DOHH2 (cell line): ENCODE measurements at regions not wholly inside any gene's neighbourhood (a gene's known extent, or its start where the extent isn't known, plus 50 kb on each side); places are given as distances from the start of the nearest gene placed in this dataset.

Source experiments
- H3F3A ChIP-seq: fragments of 200-600 bp; sonication (generic), shearing (Covaris generic); 2 replicates; pipeline ENCODE4 v1.6.0; 2016; ENCODE audit warnings: antibody characterized with exemption, mild to moderate bottlenecking; ENCODE audit not compliant: control insufficient read depth, insufficient read depth
- H3K27ac ChIP-seq: fragments of 200-600 bp; sonication (generic); 2 replicates; pipeline ENCODE4 v1.5.1; 2014; ENCODE audit warnings: low read depth, mild to moderate bottlenecking, low read length, moderate library complexity
- H3K27me3 ChIP-seq: fragments of 200-600 bp; sonication (generic); 2 replicates; pipeline ENCODE4 v1.6.1; 2014; ENCODE audit warnings: mild to moderate bottlenecking, low read length, mixed read lengths; ENCODE audit not compliant: control insufficient read depth
- H3K36me3 ChIP-seq: fragments of 200-600 bp; sonication (generic); 2 replicates; pipeline ENCODE4 v1.6.1; 2014; ENCODE audit warnings: mild to moderate bottlenecking, low read length, moderate library complexity, mixed read lengths; ENCODE audit not compliant: control insufficient read depth
- H3K4me1 ChIP-seq: fragments of 200-600 bp; sonication (generic); 2 replicates; pipeline ENCODE4 v1.6.1; 2014; ENCODE audit warnings: mild to moderate bottlenecking, low read length, mixed read lengths; ENCODE audit not compliant: control insufficient read depth
- H3K4me2 ChIP-seq: fragments of 200-600 bp; sonication (generic); 2 replicates; pipeline ENCODE4 v1.6.0; 2014; ENCODE audit warnings: mild to moderate bottlenecking, low read length, moderate library complexity
- H3K4me3 ChIP-seq: fragments of 200-600 bp; sonication (generic); 2 replicates; pipeline ENCODE4 v1.5.1; 2014; ENCODE audit warnings: mild to moderate bottlenecking, low read length, mixed read lengths
- H3K79me2 ChIP-seq: fragments of 200-600 bp; sonication (generic); 2 replicates; pipeline ENCODE4 v1.6.1; 2014; ENCODE audit warnings: mild to moderate bottlenecking, low read length, mixed read lengths; ENCODE audit not compliant: control insufficient read depth
- H3K9me2 ChIP-seq: fragments of 200-600 bp; sonication (generic); replicated peaks from 2 replicates; pipeline ENCODE4 v1.6.1; 2014; ENCODE audit warnings: mild to moderate bottlenecking, low read length, mixed read lengths; ENCODE audit not compliant: control insufficient read depth
- H3K9me3 ChIP-seq: fragments of 200-600 bp; sonication (generic); 2 replicates; pipeline ENCODE4 v1.6.1; 2014; ENCODE audit warnings: antibody characterized with exemption, low read length, mixed read lengths; ENCODE audit not compliant: control insufficient read depth, insufficient read depth
- H4K20me1 ChIP-seq: fragments of 200-600 bp; sonication (generic); 2 replicates; pipeline ENCODE4 v1.6.0; 2014; ENCODE audit warnings: low read depth, mild to moderate bottlenecking, antibody characterized with exemption, low read length, moderate library complexity; ENCODE audit not compliant: control insufficient read depth, insufficient read depth
- EZH2phosphoT487 ChIP-seq: fragments of 200-600 bp; sonication (generic); IDR thresholded peaks from 2 replicates; pipeline ENCODE4 v1.6.1; 2017; ENCODE audit warnings: borderline replicate concordance, mild to moderate bottlenecking, antibody characterized with exemption, low read length, moderate library complexity, mixed read lengths
- TF ChIP-seq, protein P1 (sequence below): fragments of 200-600 bp; sonication (generic); IDR thresholded peaks from one replicate; pipeline ENCODE4 v1.5.1; 2014; ENCODE audit warnings: antibody characterized with exemption, mild to moderate bottlenecking, low read depth, low read length; ENCODE audit not compliant: poor library complexity, severe bottlenecking

DNA sequence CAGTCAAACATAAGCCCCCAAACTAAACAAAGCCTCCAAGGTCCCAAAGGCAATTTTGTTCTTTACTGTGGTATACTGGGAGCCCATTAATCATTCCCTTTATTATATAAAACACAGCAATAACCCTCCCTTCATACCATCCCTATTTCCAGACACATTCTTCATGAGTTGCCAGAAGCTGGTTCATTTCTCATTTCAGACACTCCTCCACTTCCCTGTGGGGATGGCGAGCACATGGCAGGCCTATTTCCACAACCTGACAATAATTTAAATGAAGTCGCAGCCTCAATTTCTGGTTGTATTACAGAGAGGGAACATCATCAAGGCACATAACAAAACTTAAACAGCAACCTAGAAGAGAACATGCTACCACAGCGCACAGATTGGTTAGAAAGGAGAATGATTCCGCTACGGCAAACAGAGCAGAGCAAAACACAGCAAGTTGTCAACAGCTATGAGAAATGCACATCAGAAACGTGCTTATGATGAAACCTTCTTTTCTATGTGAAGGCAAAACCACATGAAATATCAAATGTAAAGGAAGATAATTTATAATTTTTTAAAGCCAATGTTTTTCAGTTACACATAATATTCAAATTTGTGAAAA is 63.3 kb upstream of the ARHGEF3 start:
- H3K4me2 ChIP-seq, result no peak overlapping the region
- H3K9me2 ChIP-seq, result no peaks in the 10 kb centered on the region
- no peaks in the 10 kb centered on the region for H3F3A ChIP-seq
- TF ChIP-seq, protein P1, sequence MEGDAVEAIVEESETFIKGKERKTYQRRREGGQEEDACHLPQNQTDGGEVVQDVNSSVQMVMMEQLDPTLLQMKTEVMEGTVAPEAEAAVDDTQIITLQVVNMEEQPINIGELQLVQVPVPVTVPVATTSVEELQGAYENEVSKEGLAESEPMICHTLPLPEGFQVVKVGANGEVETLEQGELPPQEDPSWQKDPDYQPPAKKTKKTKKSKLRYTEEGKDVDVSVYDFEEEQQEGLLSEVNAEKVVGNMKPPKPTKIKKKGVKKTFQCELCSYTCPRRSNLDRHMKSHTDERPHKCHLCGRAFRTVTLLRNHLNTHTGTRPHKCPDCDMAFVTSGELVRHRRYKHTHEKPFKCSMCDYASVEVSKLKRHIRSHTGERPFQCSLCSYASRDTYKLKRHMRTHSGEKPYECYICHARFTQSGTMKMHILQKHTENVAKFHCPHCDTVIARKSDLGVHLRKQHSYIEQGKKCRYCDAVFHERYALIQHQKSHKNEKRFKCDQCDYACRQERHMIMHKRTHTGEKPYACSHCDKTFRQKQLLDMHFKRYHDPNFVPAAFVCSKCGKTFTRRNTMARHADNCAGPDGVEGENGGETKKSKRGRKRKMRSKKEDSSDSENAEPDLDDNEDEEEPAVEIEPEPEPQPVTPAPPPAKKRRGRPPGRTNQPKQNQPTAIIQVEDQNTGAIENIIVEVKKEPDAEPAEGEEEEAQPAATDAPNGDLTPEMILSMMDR, result no peak
- no peak for TF ChIP-seq EZH2phosphoT487
- no peaks in the 10 kb centered on the region for H4K20me1 ChIP-seq
- peaks cover 4% of the 10 kb centered on the region; the same call in 1 of the 2 replicates for H3K27me3 ChIP-seq
- H3K9me3 ChIP-seq, result no peaks in the 10 kb centered on the region
- no peaks in the 10 kb centered on the region for H3K79me2 ChIP-seq
- H3K27ac ChIP-seq, result no peak overlapping the region
- no peaks in the 10 kb centered on the region for H3K36me3 ChIP-seq
- H3K4me1 ChIP-seq, result peaks cover 8% of the 10 kb centered on the region
- no peak overlapping the region for H3K4me3 ChIP-seq

DNA sequence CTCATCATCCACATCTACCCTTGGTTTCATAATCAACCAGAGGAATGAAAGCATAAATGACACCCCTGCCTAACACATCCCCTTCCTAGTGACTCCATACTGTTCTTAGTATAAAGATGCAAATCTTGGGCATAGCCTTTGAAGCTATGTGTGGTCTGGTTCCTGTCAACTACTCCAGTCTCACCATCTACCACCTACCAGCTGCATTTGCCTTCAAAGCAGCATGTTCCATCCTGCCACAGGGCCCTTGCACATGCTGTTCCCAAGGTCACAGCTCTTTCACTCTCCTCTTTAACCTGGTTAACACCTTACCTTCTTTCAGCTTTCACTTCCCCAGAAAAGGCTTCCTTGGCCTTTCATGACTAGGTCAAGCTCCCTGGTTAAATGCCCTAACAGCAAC is 62.3 kb upstream of the ARHGEF3 start:
- Histone ChIP-seq H3K36me3 (no peaks in the 10 kb centered on the region), H3K9me2 (no peaks in the 10 kb centered on the region), H3K79me2 (no peaks in the 10 kb centered on the region), H3K27me3 (peaks cover under 1% of the 10 kb centered on the region; the same call in 1 of the 2 replicates), H3K4me3 (no peak overlapping the region), H4K20me1 (no peaks in the 10 kb centered on the region), H3K27ac (no peak overlapping the region), H3K9me3 (no peaks in the 10 kb centered on the region), H3F3A (no peaks in the 10 kb centered on the region), H3K4me1 (peaks cover 8% of the 10 kb centered on the region), H3K4me2 (no peak overlapping the region)
- TF ChIP-seq EZH2phosphoT487, result no peak
- TF ChIP-seq, protein P1, result no peak

GRCh38 chr3:56862352-56863062 is 60.8 kb upstream of the ARHGEF3 start:
- TF ChIP-seq, protein P1, result no peak
- no peak for TF ChIP-seq EZH2phosphoT487

More at GRCh38 chr3:56862352-56863062, 60.8 kb upstream of the ARHGEF3 start:
- Histone ChIP-seq H3K79me2 (no peaks in the 10 kb centered on the region), H4K20me1 (no peaks in the 10 kb centered on the region), H3K9me2 (no peaks in the 10 kb centered on the region), H3K27me3 (no peaks in the 10 kb centered on the region), H3F3A (no peaks in the 10 kb centered on the region), H3K27ac (no peak overlapping the region), H3K4me2 (no peak overlapping the region), H3K4me3 (no peak overlapping the region), H3K36me3 (no peaks in the 10 kb centered on the region), H3K4me1 (peaks cover 8% of the 10 kb centered on the region), H3K9me3 (no peaks in the 10 kb centered on the region)
